CD4-positive, CD25-positive, alpha-beta regulatory T cell (primary cell): ENCODE measurements at regions not wholly inside any gene's neighbourhood (a gene's known extent, or its start where the extent isn't known, plus 50 kb on each side); places are given as distances from the start of the nearest gene placed in this dataset.

ENCODE experiments used
- ATAC-seq, 2 donors: fragments of 150-1000 bp; cut with Tn5 transposase; one replicate each; pipeline ENCODE4 v1.10.0; 2021; ENCODE audit warnings: low read depth in 2 of 2, moderate number of reproducible peaks in 2 of 2, moderate library complexity in 1 of 2
- DNase-seq, 3 donors: peaks; one replicate each; pipeline versions ENCODE4 v3.0.0 to v3.0.0-alpha.2; 2012 to 2022; ENCODE audit warnings: mixed read lengths in 1 of 3
- H3K27ac ChIP-seq: one replicate; pipeline ENCODE4 v1.7.0; 2013; ENCODE audit warnings: mild to moderate bottlenecking, low read length; ENCODE audit not compliant: insufficient read depth, poor library complexity, severe bottlenecking
- H3K27me3 ChIP-seq: one replicate; pipeline ENCODE4 v1.7.0; 2013; ENCODE audit warnings: low read length; ENCODE audit not compliant: control insufficient read depth, insufficient read depth
- H3K36me3 ChIP-seq: one replicate; pipeline ENCODE4 v1.7.0; 2013; ENCODE audit warnings: mild to moderate bottlenecking, low read length, moderate library complexity; ENCODE audit not compliant: control insufficient read depth, insufficient read depth
- H3K4me1 ChIP-seq: 2 replicates; pipeline ENCODE4 v1.7.0; 2013; ENCODE audit warnings: mild to moderate bottlenecking, low read length; ENCODE audit not compliant: insufficient read depth, control insufficient read depth, poor library complexity, severe bottlenecking
- H3K4me3 ChIP-seq: one replicate; pipeline ENCODE4 v1.7.0; 2013; ENCODE audit warnings: low read depth, mild to moderate bottlenecking, low read length, moderate library complexity
- H3K9me3 ChIP-seq, 2 experiments: 1 replicate in 1 of 2; 2 replicates in 1 of 2; pipeline ENCODE4 v1.7.0; 2013; ENCODE audit warnings: low read length in 2 of 2, mild to moderate bottlenecking in 1 of 2, moderate library complexity in 1 of 2; ENCODE audit not compliant: control insufficient read depth in 2 of 2
- H3K27ac Mint-ChIP-seq, 3 donors: one replicate each; pipeline ENCODE4 v1.8.0; 2020 to 2022; ENCODE audit warnings: mild to moderate bottlenecking in 3 of 3, mixed read lengths in 3 of 3, moderate library complexity in 2 of 3
- H3K27me3 Mint-ChIP-seq: one replicate; pipeline ENCODE4 v1.8.0; 2022; ENCODE audit warnings: mild to moderate bottlenecking, mixed read lengths
- H3K36me3 Mint-ChIP-seq: one replicate; pipeline ENCODE4 v1.8.0; 2020; ENCODE audit warnings: mixed read lengths
- H3K4me1 Mint-ChIP-seq, 4 donors: one replicate each; pipeline ENCODE4 v1.8.0; 2020 to 2022; ENCODE audit warnings: mixed read lengths in 4 of 4, mild to moderate bottlenecking in 1 of 4
- H3K4me3 Mint-ChIP-seq, 4 donors: one replicate each; pipeline ENCODE4 v1.8.0; 2020 to 2022; ENCODE audit warnings: mild to moderate bottlenecking in 4 of 4, mixed read lengths in 4 of 4, moderate library complexity in 3 of 4
- H3K9me3 Mint-ChIP-seq, 7 donors: one replicate each; pipeline ENCODE4 v1.8.0; 2020 to 2022; ENCODE audit warnings: mixed read lengths in 7 of 7, mild to moderate bottlenecking in 3 of 7, moderate library complexity in 2 of 7

- no peak overlapping the region for H3K4me3 ChIP-seq
- ATAC-seq = no peak
- H3K27me3 Mint-ChIP-seq = no peaks in the 10 kb centered on the region
These were observed 148.7 kb upstream of the PTCHD1 start for GRCh38 chrX:23185951-23186350.

GRCh38 chrX:23187819-23188218, 146.8 kb upstream of the PTCHD1 start:
- H3K4me3 ChIP-seq = no peak overlapping the region
- H3K4me1 Mint-ChIP-seq = no peaks in the 10 kb centered on the region
- no peaks in the 10 kb centered on the region for H3K4me1 ChIP-seq
- no peak for ATAC-seq
- no peaks in the 10 kb centered on the region for H3K9me3 Mint-ChIP-seq
- H3K4me3 Mint-ChIP-seq = no peak overlapping the region
- DNase-seq = no peak
- no peak overlapping the region for H3K27ac ChIP-seq
- H3K36me3 Mint-ChIP-seq = no peaks in the 10 kb centered on the region
- H3K27ac Mint-ChIP-seq = no peak overlapping the region
- no peaks in the 10 kb centered on the region for H3K27me3 ChIP-seq
- H3K27me3 Mint-ChIP-seq = no peaks in the 10 kb centered on the region
- no peaks in the 10 kb centered on the region for H3K36me3 ChIP-seq
- no peaks in the 10 kb centered on the region for H3K9me3 ChIP-seq

More at GRCh38 chrX:23185951-23186350, 148.7 kb upstream of the PTCHD1 start:
- H3K36me3 Mint-ChIP-seq = no peaks in the 10 kb centered on the region
- DNase-seq = no peak
- H3K4me1 Mint-ChIP-seq = no peaks in the 10 kb centered on the region
- no peak overlapping the region for H3K27ac Mint-ChIP-seq
- H3K4me1 ChIP-seq = no peaks in the 10 kb centered on the region
- no peaks in the 10 kb centered on the region for H3K36me3 ChIP-seq
- no peak overlapping the region for H3K4me3 Mint-ChIP-seq
- no peaks in the 10 kb centered on the region for H3K9me3 Mint-ChIP-seq
- no peak overlapping the region for H3K27ac ChIP-seq
- H3K9me3 ChIP-seq = no peaks in the 10 kb centered on the region
- H3K27me3 ChIP-seq = no peaks in the 10 kb centered on the region

- Mint-ChIP-seq H3K36me3 (no peaks in the 10 kb centered on the region), H3K27me3 (no peaks in the 10 kb centered on the region), H3K9me3 (peaks cover 0 to 4% (median 0%) of the 10 kb centered on the region in 7 donors), H3K27ac (no peak overlapping the region), H3K4me3 (no peak overlapping the region), H3K4me1 (no peaks in the 10 kb centered on the region)
- Histone ChIP-seq H3K27ac (no peak overlapping the region), H3K36me3 (no peaks in the 10 kb centered on the region), H3K4me3 (no peak overlapping the region), H3K4me1 (no peaks in the 10 kb centered on the region), H3K27me3 (no peaks in the 10 kb centered on the region), H3K9me3 (no peaks in the 10 kb centered on the region)
- DNase-seq (no peak), ATAC-seq (no peak)
These were observed 139.6 kb upstream of the PTCHD1 start for GRCh38 chrX:23194885-23195554.

- ATAC-seq (no peak), DNase-seq (no peak)
- Mint-ChIP-seq H3K9me3 (peaks cover 0 to 4% (median 0%) of the 10 kb centered on the region in 7 donors), H3K36me3 (no peaks in the 10 kb centered on the region), H3K27me3 (no peaks in the 10 kb centered on the region), H3K4me3 (no peak overlapping the region), H3K4me1 (no peaks in the 10 kb centered on the region), H3K27ac (no peak overlapping the region)
- Histone ChIP-seq H3K36me3 (no peaks in the 10 kb centered on the region), H3K9me3 (no peaks in the 10 kb centered on the region), H3K27ac (no peak overlapping the region), H3K4me3 (no peak overlapping the region), H3K4me1 (no peaks in the 10 kb centered on the region), H3K27me3 (no peaks in the 10 kb centered on the region)
These were observed 138.9 kb upstream of the PTCHD1 start for GRCh38 chrX:23195761-23196160.

GRCh38 chrX:23201706-23202105, 132.9 kb upstream of the PTCHD1 start:
- no peaks in the 10 kb centered on the region for H3K27me3 Mint-ChIP-seq
- no peaks in the 10 kb centered on the region for H3K36me3 ChIP-seq
- no peak overlapping the region for H3K27ac Mint-ChIP-seq
- no peaks in the 10 kb centered on the region for H3K9me3 ChIP-seq
- no peaks in the 10 kb centered on the region for H3K36me3 Mint-ChIP-seq
- no peaks in the 10 kb centered on the region for H3K27me3 ChIP-seq
- DNase-seq (no peak), ATAC-seq (no peak)
- H3K4me1 ChIP-seq = no peaks in the 10 kb centered on the region
- peaks cover 0 to 7% (median 0%) of the 10 kb centered on the region in 7 donors for H3K9me3 Mint-ChIP-seq
- H3K4me1 Mint-ChIP-seq = no peaks in the 10 kb centered on the region
- H3K27ac ChIP-seq = no peak overlapping the region
- no peak overlapping the region for H3K4me3 ChIP-seq
- H3K4me3 Mint-ChIP-seq = no peak overlapping the region

- H3K4me1 Mint-ChIP-seq = no peaks in the 10 kb centered on the region
- Histone ChIP-seq H3K4me3 (no peak overlapping the region), H3K27ac (no peak overlapping the region), H3K9me3 (no peaks in the 10 kb centered on the region), H3K4me1 (no peaks in the 10 kb centered on the region), H3K27me3 (no peaks in the 10 kb centered on the region), H3K36me3 (no peaks in the 10 kb centered on the region)
- no peaks in the 10 kb centered on the region for H3K27me3 Mint-ChIP-seq
- no peak overlapping the region for H3K27ac Mint-ChIP-seq
- no peaks in the 10 kb centered on the region for H3K36me3 Mint-ChIP-seq
- DNase-seq = no peak
- no peak for ATAC-seq
- H3K4me3 Mint-ChIP-seq = no peak overlapping the region
- H3K9me3 Mint-ChIP-seq = peaks cover 0 to 8% (median 0%) of the 10 kb centered on the region in 7 donors
These were observed 132.3 kb upstream of the PTCHD1 start for GRCh38 chrX:23202326-23202725.

- Mint-ChIP-seq H3K27me3 (no peaks in the 10 kb centered on the region), H3K27ac (no peak overlapping the region)
- H3K36me3 ChIP-seq = no peaks in the 10 kb centered on the region
These were observed 111.5 kb upstream of the PTCHD1 start for GRCh38 chrX:23223169-23223568.

GRCh38 chrX:23228454-23228853, 106.2 kb upstream of the PTCHD1 start:
- Histone ChIP-seq H3K9me3 (no peaks in the 10 kb centered on the region), H3K27me3 (no peaks in the 10 kb centered on the region), H3K4me3 (no peak overlapping the region), H3K27ac (no peak overlapping the region), H3K36me3 (no peaks in the 10 kb centered on the region), H3K4me1 (no peaks in the 10 kb centered on the region)
- no peaks in the 10 kb centered on the region for H3K27me3 Mint-ChIP-seq
- H3K36me3 Mint-ChIP-seq = no peaks in the 10 kb centered on the region
- H3K4me1 Mint-ChIP-seq = no peaks in the 10 kb centered on the region
- H3K27ac Mint-ChIP-seq = no peak overlapping the region
- H3K4me3 Mint-ChIP-seq = no peak overlapping the region
- no peaks in the 10 kb centered on the region for H3K9me3 Mint-ChIP-seq
- ATAC-seq (no peak), DNase-seq (no peak)

More at GRCh38 chrX:23223169-23223568, 111.5 kb upstream of the PTCHD1 start:
- no peak for ATAC-seq
- Mint-ChIP-seq H3K4me3 (no peak overlapping the region), H3K4me1 (no peaks in the 10 kb centered on the region), H3K36me3 (no peaks in the 10 kb centered on the region), H3K9me3 (no peaks in the 10 kb centered on the region)
- Histone ChIP-seq H3K4me3 (no peak overlapping the region), H3K4me1 (no peaks in the 10 kb centered on the region), H3K27me3 (no peaks in the 10 kb centered on the region), H3K27ac (no peak overlapping the region), H3K9me3 (no peaks in the 10 kb centered on the region)
- DNase-seq = no peak
